HepG2 (cell line): ENCODE measurements at regions not wholly inside any gene's neighbourhood (a gene's known extent, or its start where the extent isn't known, plus 50 kb on each side); places are given as distances from the start of the nearest gene placed in this dataset.
"Not testable (repeated sequence)": the region's sequence is repeated elsewhere in the genome, so short reads cannot be mapped to it uniquely, and the experiment has no call there.

ENCODE experiments used
- ATAC-seq: fragments of 200-7000 bp; cut with Tn5 transposase; 3 replicates; pipeline ENCODE4 v1.9.1; 2020; ENCODE audit warnings: mild to moderate bottlenecking, moderate library complexity
- BruUV-seq: library from RNA; stranded (reverse); fragments of 400-500 nt; replicated peaks from 2 replicates; lab custom pipeline; 2021; lab: Mats Ljungman, UMichigan
- CTCF ChIA-PET: fragments of 300-600 bp; formaldehyde crosslinking; extraction: SDS; loops from one replicate; lab custom pipeline; 2021; ENCODE audit warnings: low total read pairs, inconsistent platforms, low intra/inter-chr PET ratio; lab: Yijun Ruan, JAX
- POLR2A ChIA-PET: fragments of 350-600 bp; sonication (Branson Sonifier 250); formaldehyde crosslinking; loops from one replicate; lab custom pipeline; 2020; ENCODE audit warnings: antibody characterized with exemption, inconsistent platforms; lab: Yijun Ruan, JAX
- DNase-seq: peaks from one replicate; pipeline ENCODE4 v3.0.0-alpha.2; 2015; ENCODE audit warnings: low spot score
- FAIRE-seq: peaks from 3 replicates; lab custom pipeline; 2011; peaks lifted over from hg19 to GRCh38; lab: Jason Lieb, UNC
- H2AFZ ChIP-seq: one replicate; pipeline ENCODE4 v1.6.1; 2011; ENCODE audit warnings: low read length, inconsistent platforms
- H3K27ac ChIP-seq: fragments of 300-600 bp; 3 replicates; pipeline ENCODE4 v1.8.0; 2011; ENCODE audit warnings: mixed run types, mild to moderate bottlenecking, mixed read lengths, low read length, inconsistent platforms; ENCODE audit not compliant: insufficient read depth; ENCODE audit errors: extremely low read length
- H3K27me3 ChIP-seq, 2 experiments: fragments of 200-600 bp in 1 of 2; 2 replicates in 1 of 2; 3 replicates in 1 of 2; pipeline versions ENCODE4 v1.6.0 to v1.8.0; 2011; ENCODE audit warnings: low read length in 2 of 2, mild to moderate bottlenecking in 2 of 2, moderate library complexity in 2 of 2, inconsistent platforms in 1 of 2; ENCODE audit not compliant: insufficient read depth in 2 of 2, control insufficient read depth in 1 of 2
- H3K36me3 ChIP-seq, 2 experiments: fragments of 200-600 bp in 1 of 2; replicated peaks in 1 of 2; 2 replicates in 1 of 2; 3 replicates in 1 of 2; pipeline versions ENCODE4 v1.5.1 to v1.8.0; 2011; ENCODE audit warnings: low read length in 2 of 2, inconsistent platforms in 1 of 2; ENCODE audit not compliant: insufficient read depth in 2 of 2, control insufficient read depth in 1 of 2
- H3K4me1 ChIP-seq: 2 replicates; pipeline ENCODE4 v1.5.1; 2012; ENCODE audit warnings: low read length, inconsistent platforms; ENCODE audit not compliant: insufficient read depth
- H3K4me2 ChIP-seq: 2 replicates; pipeline ENCODE4 v1.6.0; 2011; ENCODE audit warnings: low read depth, low read length, inconsistent platforms
- H3K4me3 ChIP-seq, 3 experiments: fragments of 200-600 bp in 1 of 3; sonication (generic), shearing (Covaris generic) in 1 of 3; replicated peaks in 1 of 3; 2 replicates each; pipeline ENCODE4 v1.5.1; 2011 to 2016; ENCODE audit warnings: low read length in 3 of 3, inconsistent platforms in 2 of 3, low read depth in 2 of 3, mild to moderate bottlenecking in 2 of 3, control low read depth in 1 of 3, mixed read lengths in 1 of 3; ENCODE audit not compliant: insufficient read depth in 1 of 3
- H3K79me2 ChIP-seq: one replicate; pipeline ENCODE4 v1.6.1; 2011; ENCODE audit warnings: low read length, inconsistent platforms; ENCODE audit not compliant: insufficient read depth
- H3K9ac ChIP-seq: 2 replicates; pipeline ENCODE4 v1.6.0; 2011; ENCODE audit warnings: mild to moderate bottlenecking, low read depth, low read length, inconsistent platforms; ENCODE audit not compliant: insufficient read depth
- H3K9me3 ChIP-seq: 2 replicates; pipeline ENCODE4 v1.5.1; 2012; ENCODE audit warnings: mild to moderate bottlenecking, low read length
- H4K20me1 ChIP-seq: 2 replicates; pipeline ENCODE4 v1.6.0; 2011; ENCODE audit warnings: inconsistent platforms, mild to moderate bottlenecking, low read length, moderate library complexity; ENCODE audit not compliant: insufficient read depth
- HMGA1 ChIP-seq: sonication (generic); formaldehyde crosslinking; conservative IDR thresholded peaks from 2 replicates; pipeline ENCODE4 v1.4.0; 2020; ENCODE audit warnings: missing genetic modification reagents
- TGIF2 ChIP-seq: IDR thresholded peaks from 2 replicates; pipeline ENCODE4 v1.6.1; 2016; ENCODE audit warnings: control low read depth, missing compliant biosample characterization
- ZNF318 ChIP-seq: sonication (generic); formaldehyde crosslinking; IDR thresholded peaks from 2 replicates; pipeline ENCODE4 v1.4.0; 2020; ENCODE audit warnings: mild to moderate bottlenecking, missing genetic modification reagents
- ZNF329 ChIP-seq: sonication (generic); formaldehyde crosslinking; IDR thresholded peaks from 2 replicates; pipeline ENCODE4 v1.9.0; 2021; ENCODE audit warnings: low read depth, mild to moderate bottlenecking, missing genetic modification reagents
- WGBS: methylation state at CpG from one replicate; pipeline ENCODE4 v1.1.6; 2017; ENCODE audit warnings: low lambda C conversion rate; 5-methylcytosine and 5-hydroxymethylcytosine counted together
- in situ Hi-C: cut with HindIII; loops from 2 replicates; pipeline ENCODE4 v1.10.0; 2017; ENCODE audit warnings: low pct_unique_long_range_greater_than_20kb; ENCODE audit not compliant: extremely low pct_ligation_motif_present
- intact Hi-C: fragments of 100-400 bp; cut with micrococcal nuclease; formaldehyde crosslinking; loops from one replicate; pipeline ENCODE4 v1.10.0; 2022; ENCODE audit not compliant: unreplicated experiment

DNA sequence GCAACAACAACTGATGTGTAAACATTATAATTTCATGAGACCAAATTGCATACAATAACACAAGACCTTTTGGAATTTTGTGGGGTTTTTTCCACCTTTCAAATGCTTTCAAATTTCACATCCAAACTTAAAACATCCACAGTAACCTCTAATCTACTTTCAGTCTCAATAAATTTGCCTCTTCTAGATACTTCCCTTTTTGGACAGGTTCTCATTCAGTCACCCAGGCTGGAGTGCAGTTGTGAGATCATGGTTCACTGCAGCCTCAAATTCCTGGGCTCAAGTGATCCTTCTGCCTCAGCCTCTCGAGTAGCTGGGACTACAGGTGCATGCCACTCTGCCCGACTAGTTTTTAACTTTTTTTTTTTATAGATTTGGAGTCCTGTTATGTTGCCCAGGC lies 556.6 kb downstream of the NLGN4X start (continued):
- TF ChIP-seq ZNF318 (CRISPR knock-in tag) (no peak), TGIF2 (no peak), ZNF329 (CRISPR knock-in tag) (no peak), HMGA1 (CRISPR knock-in tag) (no peak)

DNA sequence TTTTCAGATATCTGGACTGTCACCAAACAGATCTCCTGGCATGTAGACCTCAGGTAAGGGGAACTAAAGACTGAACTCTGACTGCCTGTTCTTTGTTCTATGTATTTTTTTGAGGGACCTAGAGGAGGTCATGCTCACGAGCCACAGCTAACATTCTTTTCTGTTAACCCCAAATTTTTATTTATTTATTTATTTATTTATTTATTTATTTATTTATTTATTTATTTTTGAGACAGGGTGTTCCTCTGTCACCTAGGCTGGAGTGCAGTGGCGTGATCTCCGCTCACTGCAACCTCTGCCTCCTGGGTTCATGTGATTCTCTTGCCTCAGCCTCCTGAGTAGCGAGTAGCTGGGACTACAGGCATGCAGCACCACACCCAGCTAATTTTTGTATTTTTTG lies 562.0 kb downstream of the NLGN4X start:
- H3K9me3 ChIP-seq = peaks cover 51% of the 10 kb centered on the region
- intact Hi-C loops, H3K36me3 ChIP-seq, BruUV-seq, H3K9ac ChIP-seq, ATAC-seq, H3K4me1 ChIP-seq, H2AFZ ChIP-seq, FAIRE-seq, H3K79me2 ChIP-seq, H4K20me1 ChIP-seq, H3K27me3 ChIP-seq, H3K27ac ChIP-seq, in situ Hi-C loops, POLR2A ChIA-PET, H3K4me2 ChIP-seq, CTCF ChIA-PET, DNase-seq, H3K4me3 ChIP-seq: not testable (repeated sequence)
- WGBS = 11% methylated on average over 4 of the region's 4 CpGs
